DMS 273 (cell line): ENCODE measurements at regions not wholly inside any gene's neighbourhood (a gene's known extent, or its start where the extent isn't known, plus 50 kb on each side); places are given as distances from the start of the nearest gene placed in this dataset.
"Not testable (repeated sequence)": the region's sequence is repeated elsewhere in the genome, so short reads cannot be mapped to it uniquely, and the experiment has no call there.

Experiments used
- DNase-seq: peaks from one replicate; lab custom pipeline; 2025; ENCODE audit not compliant: unreplicated experiment; lab: John Stamatoyannopoulos, UW

DNA sequence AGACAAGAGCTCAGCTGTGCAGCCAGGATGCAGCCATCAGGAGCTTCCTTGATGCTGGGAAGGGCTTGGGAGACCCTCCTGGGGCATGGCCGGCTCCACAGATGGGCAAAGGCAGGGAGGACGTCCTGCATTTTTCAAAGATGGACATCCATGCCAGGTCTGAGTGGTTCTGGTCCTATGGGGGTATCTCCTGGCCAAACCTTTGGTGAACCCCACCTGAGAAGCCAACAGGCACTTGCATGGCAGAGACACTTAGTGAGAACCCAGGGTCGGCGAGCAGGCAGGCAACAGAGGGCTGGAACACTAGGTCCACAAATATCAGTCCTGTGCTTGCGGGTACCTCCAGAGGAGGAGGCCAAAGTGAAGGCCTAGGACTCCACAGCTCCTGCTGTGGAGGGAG is 70.0 kb downstream of the KCTD15 start:
- no peak for DNase-seq

DNA sequence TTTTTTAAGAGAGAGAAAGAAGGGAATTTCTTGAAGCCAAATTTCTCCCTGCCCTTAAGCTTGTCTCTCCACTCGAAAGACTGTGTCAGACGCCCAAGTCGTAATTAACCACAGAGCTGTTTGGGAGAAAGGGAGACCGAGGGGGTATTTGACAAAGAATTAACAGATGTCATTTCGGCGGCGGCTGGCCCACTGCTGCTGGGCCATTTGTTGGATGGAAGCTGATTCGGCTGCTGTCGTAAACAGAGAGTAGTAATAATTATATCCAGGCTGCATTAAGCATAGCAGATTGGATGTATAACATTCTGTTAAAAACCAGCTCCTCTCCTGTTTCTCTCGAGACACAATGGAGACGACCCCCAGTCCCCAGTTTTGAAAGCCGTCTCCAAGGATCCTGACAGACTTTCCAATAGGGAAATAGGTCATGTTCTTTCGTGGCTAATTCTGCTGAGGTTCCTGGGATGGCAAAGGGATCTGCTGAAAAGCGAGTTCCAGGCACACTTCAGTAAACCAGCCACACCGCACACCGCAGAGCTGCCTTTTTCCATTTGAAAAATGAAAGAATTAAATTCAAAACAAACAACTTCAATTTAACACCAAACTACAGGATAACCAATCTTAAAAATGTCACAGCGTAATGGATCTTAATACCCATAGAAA is 71.5 kb downstream of the KCTD15 start:
- DNase-seq = peak; percentile 22

DNA sequence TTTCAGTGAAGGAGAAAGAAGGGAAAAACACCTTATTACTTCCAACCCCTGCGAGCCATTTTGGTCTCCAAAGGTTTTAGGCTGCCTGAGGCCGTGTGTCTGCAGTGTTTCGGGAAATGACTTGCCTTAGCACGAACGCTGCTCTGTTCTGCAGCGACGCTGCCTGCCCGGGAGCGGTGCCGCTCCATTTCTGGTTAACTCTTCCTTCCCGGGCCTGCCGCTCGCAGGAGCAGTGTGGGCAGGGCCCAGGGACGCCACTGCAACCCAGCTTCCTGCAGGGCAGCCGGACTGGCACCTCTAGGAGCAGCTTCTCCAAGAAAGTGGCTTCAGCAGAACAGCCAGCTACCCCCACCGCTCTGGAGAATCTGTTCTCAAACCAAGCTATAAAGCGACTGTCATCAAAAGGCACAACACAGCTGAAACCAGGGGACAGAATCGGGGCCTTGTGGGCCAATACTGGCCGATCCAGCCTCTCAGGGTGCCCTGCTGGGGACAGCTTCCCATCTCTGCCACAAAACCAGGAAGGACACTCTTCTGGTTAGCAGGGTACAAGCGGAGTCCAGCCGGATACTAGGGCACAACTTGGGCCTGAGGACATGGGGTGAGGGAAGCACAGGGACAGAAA is 72.2 kb downstream of the KCTD15 start:
- peak; percentile 22 for DNase-seq

DNA sequence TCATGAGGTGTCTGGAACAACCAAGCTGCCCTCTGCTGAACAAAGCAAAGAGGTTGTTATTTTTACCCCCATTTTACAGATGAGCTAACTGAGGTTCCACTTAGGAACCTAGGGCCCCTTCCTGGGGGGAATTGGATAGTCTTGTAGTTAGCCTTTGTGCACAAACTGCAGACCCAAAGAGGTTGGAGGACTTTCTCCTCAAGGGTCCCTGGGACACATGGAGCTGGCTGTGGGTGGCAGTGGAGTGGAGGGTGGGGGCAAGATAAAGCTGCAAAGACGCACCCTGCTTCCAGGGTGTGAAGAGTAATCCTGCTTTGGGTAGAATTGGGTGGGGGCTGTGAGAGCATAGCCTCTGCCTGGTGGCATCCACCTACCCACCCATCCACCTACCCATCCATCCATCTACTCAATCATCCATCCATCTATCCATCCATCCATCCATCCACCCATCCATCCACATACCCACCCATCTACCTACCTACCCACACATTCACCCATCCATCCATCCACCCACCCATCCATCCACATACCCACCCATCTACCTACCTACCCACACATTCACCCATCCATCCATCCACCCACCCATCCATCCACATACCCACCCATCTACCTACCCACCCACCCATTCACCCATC is 73.7 kb downstream of the KCTD15 start:
- DNase-seq = not testable (repeated sequence)

DNA sequence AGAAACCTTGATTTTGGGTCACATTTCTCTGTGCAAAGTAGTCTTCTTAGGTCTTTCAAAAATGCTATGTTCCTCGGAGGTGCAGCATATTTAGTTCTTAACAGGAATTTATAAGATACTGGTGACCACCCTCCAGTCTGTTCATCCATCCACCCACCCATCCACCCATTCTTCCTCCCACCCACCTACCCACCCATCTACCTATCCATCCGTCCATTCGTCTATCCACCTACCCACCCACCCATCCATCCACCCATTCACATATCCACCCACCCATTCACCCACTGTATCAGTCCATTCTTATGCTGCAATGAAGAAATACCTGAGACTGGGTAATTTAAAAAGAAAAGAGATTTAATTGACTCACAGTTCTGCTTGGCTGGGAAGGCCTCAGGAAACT is 74.9 kb downstream of the KCTD15 start:
- DNase-seq = no peak

DNA sequence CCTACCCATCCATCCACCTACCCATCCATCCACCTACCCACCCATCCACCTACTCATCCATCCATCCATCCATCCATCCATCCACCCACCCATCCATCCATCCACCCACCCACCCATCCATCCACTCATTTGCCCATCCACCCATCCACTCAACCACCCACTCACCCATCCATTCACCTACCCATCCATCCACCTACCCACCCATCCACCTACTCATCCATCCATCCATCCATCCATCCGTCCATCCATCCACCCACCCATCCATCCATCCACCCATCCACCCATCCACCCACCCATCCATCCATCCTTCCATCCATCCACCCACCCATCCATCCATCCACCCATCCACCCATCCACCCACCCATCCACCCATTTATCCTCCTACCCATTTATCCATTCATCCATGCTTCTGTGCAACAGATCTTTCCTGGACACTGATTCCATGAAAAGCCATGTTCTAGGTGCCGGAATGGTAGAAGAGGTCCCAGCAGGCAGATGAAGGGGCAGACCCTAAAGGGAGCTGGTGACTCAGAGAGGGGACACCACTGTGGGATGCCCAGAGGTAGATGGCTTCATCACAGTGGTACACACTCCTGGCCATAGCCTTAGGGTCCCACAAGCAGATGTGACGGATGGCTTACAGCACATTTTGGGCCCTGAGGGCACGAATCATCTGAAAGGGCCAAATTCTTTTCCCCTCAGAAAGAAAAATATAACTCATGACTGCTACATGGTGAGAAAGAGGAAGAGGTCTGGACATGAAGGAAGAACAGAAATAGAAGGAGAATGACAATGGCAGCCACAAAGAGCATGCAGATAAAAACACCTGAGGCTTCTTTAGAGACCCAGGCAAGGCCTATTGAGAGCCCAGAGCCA is 76.0 kb downstream of the KCTD15 start:
- no peak for DNase-seq

DNA sequence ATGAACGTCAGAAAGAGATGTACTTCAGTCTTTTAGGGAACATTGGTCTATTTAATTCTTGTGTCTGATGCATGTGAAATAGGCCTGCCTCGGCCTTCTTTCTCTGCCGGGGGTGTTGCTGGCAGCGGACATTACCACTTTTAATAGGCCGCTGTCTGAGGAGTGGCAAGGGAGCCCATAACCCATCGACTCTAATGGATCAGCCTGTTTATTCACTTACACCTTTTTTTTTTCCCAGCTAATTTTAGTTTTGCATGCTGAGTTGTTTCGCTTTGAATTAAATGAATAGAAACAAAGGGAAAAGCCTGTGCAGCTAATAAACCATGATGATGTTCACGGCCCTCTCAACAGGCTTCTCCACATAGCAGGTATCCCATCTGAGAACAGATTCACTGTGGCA is 78.4 kb downstream of the KCTD15 start:
- no peak for DNase-seq

DNA sequence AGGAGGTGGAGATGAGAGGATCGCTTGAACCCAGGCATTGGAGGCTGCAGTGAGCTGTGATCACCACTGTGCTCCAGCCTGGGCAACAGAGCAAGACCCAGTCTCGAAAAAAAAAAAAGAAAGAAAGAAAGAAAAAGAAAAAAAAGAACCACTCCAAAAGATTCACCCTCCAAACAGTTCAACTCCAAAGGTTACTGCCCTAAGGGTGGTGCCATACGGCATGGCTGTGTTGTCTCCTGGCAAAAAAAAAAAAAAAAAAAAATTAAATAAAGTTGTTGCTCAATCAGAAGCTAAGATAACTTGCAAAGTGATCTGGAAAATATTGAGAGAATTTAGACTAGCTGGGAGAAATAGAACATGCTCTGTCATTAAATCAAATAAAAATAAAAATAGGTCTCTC is 79.5 kb downstream of the KCTD15 start:
- DNase-seq = no peak

DNA sequence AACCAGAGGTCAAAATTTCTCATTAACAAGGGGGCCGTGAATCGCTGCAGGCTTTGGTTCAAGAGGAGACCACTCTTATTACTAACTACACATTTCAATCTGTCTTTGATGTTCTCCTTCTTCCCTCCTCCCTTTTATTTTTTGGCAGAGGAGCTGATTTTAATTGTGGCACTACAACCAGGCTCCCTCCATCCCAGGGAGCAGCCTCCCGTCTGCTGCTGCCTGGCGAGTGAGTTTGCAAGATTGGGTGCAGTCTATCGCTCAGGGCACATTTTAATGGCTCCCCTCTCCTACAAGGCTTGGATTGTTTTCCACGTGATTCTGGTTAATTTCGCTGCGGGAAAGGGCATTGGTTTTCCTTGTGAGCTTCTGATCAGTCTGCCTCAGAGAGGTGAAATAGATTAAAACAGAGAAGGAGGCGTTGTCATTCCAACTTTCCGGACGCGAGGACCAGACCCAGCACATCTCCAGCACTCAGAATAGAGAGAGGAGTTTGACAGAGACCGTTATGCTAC is 81.4 kb downstream of the KCTD15 start:
- no peak for DNase-seq

DNA sequence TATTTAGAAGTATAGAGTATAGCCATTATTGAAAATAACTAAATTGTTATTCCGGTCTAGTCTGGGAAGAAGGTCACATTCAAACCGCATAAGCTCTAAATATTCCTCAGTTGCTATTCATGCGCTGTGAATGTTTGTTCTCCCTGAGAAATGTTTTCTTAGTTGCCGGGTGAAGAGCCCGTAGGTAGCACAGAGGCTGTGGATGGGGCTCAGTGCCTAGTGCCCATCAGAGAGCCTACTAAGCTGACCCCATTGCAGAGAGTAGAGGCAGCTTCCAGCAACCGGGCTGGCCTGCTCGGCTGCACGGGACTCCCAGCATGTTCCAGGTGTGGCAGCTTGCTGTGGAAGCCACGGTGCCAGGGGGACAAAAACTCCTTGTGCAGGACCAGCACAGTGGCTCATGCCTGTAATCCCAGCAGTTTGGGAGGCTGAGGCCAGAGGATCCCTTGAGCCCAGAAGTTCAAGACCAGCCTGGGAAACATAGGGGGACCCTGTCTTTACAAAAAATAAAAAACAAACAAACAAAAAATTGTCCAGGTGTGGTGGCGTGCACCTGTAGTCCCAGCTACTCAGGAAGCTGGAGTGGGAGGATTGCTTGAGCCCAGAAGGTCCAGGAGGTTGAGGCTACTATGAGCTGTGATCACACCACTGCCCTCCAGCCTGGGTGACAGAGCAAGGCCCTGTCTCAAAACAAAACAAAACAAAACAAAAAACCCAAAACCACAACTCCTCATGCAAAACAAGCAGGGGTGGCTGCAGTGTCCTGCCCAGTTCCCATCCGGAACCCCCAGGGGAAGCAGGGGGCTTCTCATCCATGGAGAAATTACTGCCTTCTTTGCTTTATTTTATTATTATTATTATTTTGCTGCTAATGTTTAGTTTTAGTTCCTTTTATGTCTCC is 82.5 kb downstream of the KCTD15 start:
- DNase-seq = no peak

DNA sequence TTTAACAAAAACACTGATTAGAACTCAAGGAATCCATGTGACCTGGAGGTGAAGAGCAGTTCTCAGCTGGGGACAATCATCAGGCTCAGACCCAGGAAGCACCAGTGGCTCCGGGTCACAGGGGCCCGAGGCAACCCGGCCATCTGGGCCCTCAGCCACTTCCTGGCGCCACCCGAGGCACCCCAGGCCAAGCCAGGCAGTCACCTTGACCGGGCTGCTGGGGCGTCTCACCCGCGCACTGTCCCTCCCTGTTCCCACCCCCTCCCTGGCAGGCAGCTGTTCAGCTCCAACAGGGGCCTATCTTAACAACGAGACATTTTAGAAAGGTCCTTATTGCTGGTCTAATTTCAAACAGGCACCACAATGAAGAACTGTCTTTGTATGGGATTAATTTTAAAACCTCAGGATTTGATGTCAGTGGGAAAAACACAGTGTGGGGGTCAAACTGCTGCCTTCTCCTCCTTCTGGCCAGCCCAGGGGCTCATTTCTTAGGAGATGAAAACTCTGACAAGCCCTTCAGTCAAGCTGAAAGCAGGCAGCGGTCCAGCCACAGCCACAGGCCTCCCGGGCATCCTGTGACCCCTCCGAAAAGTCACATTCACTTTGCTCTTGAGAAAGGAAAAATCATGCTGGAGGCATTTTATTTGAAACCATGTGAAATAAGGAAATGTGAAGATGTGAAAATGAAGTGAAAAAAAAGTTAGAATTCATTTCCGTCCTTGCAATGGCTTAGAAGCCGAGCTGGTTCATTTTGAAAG is 83.3 kb downstream of the KCTD15 start:
- DNase-seq = no peak

DNA sequence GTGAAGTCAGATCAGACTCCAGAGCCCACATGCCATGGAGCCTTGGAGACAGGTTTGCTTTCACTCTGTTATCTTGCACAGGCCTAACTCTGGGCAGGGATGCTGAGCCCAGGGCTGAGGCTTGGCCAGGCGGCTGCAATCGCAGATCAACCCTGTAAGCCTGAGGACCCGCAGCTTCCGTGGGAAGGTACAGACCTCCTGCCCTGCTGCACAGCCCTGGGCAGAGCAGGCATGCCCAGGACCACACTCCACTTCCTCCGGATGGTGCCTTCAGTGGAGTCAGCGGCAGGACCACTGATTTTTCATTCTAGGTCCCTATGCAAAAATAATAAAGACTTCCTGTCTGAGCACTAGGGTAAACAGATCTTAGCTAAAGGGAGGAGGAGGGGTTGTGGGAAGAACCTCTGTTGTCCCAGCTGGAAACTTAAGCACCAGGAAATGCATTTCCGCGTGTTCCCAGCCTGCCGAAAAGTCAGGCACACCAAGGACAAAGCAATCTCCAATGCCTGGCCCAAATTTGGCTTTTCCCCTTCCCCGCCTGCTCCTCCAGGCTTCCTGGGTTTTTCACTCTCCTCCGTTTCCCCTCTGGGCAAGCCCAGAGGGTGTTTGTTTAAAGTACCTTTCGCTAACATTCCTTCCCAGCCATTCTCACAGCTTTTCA is 87.3 kb downstream of the KCTD15 start:
- no peak for DNase-seq

DNA sequence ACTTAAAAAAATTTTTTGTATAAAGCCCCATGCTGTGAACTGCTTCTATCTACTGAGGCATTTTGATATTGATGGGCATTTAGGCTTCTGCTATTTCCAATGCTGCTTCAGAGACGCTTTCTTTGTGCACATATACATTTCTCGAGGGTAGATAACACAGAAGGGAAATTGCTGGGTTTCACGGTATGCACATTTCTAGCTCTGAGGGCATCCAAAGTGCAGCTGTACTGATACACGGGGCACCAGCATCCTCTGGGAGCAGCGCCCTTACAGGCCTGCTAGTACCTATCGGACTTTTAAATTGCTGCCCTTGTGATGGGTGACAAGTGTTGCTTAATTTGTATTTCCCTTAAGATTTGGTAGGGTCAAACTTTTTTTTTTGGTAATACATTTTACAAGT is 88.6 kb downstream of the KCTD15 start:
- DNase-seq = no peak

DNA sequence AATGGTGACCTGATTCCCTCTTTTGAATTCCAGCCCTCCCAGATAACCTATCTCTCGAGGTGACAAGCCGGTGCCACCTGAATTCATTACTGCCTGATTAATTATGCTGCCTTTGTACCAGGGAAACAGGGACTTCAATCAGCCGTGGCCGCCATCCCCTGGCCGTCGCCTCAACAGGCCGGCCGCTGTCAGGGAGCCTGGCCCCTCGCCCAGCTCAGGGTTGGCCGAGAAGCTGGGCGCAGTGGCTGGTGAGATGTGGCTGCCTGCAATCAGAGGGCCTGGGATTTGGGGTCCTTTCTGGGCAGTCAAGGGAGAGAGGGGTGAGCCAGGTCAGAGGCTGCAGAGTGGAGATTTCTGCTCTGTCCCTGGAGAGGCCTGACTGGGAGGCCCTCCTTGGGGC is 91.2 kb downstream of the KCTD15 start:
- DNase-seq = no peak

DNA sequence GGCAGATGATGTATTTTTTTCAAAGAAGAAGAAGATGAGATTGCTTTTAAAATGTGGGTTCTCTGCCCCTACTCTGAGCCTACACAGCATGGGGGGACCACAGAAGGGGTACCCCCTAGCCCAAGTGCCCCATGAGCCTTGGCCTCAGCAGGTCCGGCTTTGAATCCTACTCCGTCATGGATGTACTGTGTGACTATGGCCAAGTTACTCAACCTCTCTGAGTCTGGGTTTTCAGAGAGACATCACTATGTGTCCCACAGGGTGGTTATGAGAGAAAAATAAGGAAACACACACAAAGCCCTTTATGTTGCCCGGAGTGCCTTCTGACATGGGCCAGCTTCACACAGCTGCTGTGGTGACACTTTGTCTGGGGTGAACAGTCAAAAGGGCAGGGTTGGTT is 92.0 kb downstream of the KCTD15 start:
- no peak for DNase-seq

DNA sequence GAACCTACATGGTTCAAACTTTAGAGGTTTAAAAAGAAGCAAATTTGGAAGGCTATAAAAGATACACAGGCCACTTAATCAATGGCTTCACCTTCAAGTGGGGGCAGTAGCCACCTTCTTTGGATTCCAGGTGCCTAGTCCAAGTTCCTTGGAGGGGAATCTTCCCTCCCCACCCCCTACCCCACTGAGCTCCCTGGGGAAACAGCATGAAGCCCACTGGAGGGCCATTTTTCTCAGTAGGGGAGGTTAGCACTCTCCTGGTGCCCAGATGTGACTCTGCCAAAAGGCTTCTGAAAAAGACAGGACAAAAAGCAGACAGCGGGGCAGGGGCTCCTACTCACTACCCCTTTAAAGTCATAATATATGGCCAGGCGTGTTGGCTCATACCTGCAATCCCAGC is 93.9 kb downstream of the KCTD15 start:
- no peak for DNase-seq

DNA sequence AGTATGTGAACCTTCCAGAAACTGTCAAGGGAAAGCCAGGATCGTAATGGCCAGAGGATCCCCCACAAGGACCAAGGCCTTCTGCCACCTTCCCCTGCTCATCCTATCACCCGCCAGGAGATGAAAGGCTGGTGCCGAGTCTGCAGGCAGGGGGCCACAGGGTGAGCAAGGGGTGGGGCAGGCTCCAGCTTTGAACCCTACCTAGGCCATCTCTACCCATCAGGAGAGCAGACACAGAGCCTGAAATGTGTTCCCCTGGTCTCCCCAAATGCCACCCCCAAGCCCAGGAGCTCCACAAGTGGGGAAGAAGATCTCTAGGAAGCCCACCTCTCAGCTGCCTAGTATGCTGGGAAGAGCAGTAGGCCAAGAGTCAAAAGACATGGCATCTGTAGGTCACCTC is 95.1 kb downstream of the KCTD15 start:
- no peak for DNase-seq

DNA sequence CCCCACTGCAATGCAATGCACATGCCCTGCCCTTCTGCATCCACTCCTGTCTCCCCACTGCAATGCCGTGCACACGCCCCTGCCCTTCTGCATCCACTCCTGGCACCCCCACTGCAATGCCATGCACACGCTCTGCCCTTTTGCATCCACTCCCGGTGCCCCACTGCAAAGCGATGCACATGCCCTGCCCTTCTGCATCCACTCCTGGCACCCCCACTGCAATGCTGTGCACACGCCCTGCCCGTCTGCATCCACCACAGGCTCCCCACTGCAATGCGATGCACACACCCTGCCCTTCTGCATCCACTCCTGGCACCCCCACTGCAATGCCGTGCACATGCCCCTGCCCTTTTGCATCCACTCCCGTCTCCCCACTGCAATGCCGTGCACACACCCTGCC is 98.1 kb downstream of the KCTD15 start:
- no peak for DNase-seq

DNA sequence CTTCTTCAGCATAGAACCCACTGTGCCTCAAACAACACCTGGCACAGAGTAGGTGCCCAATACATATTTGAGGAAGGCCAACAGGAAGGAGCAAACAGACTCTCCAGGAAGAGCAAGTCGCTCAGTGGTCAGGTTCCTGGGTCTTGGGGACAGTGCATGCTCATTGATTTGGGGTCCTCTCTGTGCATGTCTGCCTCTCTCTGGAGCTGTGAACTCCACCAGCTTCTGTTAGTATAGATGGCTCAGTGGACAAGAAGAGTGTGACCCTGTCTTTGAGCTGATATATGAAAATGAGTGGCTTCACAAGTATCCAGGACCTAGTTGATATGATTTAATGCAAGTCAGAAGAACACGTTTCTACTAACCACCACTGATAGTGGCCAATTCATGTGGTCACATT is 98.7 kb downstream of the KCTD15 start:
- no peak for DNase-seq
